G401.6 (cell line): ENCODE measurements at regions not wholly inside any gene's neighbourhood (a gene's known extent, or its start where the extent isn't known, plus 50 kb on each side); places are given as distances from the start of the nearest gene placed in this dataset.

ENCODE experiments used
- FAIRE-seq: peaks from 2 replicates; lab custom pipeline; 2012; peaks lifted over from hg19 to GRCh38; lab: Jason Lieb, UNC

DNA sequence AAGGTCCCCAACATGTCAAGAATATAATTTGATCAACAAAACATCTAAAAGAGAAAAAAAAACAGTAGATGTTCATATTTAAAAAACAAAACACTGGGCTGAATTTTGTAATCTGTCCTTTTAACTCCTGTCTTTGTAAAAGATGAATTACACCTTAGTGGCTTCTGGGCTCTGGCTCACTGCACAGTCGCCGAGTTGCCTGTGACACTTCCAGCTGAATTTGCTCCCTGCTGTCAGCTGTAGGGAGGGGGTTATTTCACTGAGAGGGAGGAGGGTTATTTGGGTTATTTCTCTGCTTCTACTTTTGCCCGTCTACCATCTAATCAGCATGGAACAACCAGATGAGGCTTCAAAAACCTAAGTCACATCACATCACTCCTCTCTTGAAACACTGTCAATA is 193.0 kb upstream of the ZC3H12A start:
- no peak for FAIRE-seq

DNA sequence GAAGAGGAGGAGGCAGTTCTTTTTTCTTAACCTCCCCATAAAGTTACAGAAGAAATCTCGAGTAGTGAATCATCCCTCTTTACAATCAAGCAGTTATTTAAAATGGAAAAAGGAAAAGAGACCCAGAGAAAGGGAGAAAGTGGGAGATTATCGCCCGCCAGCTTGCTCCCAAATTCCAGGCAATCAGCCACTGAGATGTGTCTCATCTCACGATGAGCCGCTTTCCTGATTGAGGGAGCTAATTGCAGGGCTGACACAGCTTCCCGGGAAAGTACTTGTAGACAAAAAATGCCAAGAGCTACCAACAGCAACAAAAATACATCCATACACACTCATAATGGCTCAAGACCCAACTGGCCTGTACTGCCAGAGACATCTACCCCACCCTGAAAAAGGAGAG is 191.6 kb upstream of the ZC3H12A start:
- FAIRE-seq = no peak

DNA sequence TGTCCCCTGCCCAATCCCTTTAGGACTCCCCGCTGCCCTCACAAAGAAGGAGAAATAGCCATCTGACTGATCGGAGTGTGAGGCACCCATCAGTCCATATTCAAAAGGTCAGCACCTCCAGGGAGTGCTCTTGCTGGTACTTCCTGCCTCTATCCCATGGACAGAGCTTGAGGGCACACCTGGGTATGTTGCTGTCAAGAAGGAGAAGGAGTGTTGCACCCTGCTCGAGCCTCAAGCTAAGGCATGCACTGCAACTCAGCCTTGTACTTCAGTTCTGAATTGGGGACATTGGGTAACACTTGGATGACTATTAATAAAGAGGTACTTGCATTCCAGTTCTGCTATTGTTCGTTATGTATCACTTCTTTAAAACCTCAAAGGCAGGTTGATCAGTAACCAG is 190.3 kb upstream of the ZC3H12A start:
- no peak for FAIRE-seq

DNA sequence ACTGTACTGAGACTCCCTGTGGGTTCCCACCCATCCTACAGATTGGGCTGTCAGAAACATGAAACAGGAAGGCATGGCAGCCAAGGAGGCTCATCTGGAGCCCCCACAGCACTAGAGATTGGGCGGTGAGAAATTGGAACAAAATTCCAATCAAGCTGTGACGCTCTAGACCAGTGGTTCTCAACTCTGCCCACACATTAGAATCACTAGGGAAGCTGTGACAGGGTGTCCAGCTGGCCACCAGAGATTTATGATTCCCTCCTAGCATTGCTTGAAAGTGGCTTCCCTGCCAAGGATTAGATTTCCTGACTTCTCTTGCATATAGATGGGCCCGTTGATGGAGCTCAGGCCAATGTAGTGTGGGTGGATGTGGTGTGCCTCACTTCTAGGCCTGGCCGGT is 187.5 kb upstream of the ZC3H12A start:
- no peak for FAIRE-seq

DNA sequence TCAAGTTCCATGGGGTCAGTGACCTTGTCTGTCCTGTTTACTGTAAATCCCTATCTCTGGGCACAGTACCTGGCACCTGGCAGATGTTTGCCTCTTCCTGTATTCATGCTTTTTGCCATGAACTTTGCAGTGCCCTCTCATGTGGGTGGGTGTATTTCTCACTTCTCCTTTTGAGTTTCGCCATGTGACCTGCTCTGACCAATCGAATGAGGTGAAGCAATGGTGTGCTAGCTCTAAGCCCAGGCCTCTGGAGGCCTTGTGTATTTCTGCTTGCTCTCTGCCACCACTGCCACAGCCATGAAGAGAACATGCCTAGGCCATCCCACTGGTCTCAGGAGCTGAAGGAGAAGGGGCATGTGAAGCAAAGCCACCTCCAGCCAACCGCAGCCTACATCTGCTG is 185.5 kb upstream of the ZC3H12A start:
- no peak for FAIRE-seq

DNA sequence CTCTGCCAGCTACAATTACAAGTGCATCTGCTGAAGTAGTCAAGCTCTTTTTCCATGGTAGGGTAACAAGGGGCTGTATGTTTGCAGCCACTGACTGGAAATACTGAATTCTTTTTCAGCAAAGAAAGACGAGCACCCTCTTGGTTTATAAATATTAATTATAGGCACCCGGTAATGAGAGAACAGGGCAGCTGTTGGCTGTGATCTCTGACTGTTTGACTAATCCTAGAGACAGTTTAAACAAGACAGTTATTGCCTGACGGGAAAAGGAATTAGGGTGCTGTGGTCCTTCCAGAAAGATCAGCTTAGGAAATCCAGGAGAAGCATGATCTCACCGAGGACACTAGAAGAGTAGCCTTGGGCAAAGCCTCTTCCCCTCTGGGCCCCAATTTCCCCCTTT is 183.7 kb upstream of the ZC3H12A start:
- no peak for FAIRE-seq

DNA sequence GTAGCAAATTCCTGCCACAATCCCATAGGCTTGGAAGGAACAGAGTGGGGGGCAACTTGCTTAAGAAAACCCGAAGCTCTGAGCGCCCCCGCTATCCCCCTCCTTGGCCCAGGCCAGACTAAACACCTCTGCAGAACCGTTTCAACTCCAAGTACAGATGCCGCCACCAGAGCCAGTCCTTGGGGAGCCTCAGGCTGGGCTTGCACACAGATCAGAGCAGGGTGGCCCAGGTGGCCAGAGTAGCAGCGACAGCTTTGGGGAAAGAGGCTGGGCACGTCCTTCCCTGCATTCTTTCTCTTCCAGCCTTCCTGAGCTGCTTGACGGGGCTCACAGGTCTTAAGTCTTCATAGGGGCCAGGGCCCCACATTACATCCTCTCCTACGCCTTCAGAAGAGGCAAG is 181.6 kb upstream of the ZC3H12A start:
- no peak for FAIRE-seq

DNA sequence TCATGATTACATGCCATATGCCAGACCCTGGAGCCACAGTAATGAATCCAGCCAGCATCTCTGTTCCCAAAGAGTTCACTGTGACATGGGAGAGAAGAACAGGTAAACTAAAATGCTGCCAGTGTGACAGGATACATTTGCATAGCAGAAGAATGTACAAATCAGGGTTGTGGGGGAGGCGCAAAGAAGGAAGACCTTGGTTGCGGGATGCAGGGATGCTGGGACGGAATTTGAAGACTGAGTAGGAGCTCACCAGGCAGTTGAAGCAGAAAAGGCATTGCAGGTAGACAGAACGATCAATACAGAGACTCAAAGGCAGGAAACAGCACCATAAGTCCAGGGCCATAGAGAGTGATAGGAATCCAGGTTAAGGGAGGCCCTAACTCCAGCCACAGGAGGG is 180.3 kb upstream of the ZC3H12A start:
- no peak for FAIRE-seq

DNA sequence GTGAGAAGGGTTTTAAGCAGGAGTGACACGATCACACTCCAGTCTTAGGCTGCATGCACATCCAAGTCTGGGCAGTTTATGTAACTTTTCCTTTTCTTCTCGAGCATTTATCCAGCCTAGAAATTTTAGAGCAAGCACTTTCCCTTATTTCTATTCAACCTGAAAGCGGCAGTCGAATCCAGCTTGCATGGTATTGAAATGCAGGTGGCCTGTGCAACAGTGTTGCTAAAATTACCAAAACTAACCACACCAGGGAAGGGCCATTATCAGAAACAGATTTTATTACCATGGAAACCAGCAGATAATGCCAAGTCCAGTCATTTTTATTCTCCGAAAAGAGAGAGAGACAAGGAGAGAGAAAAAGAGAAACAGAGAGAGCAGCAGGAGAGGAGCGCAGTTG is 179.9 kb upstream of the ZC3H12A start:
- no peak for FAIRE-seq

DNA sequence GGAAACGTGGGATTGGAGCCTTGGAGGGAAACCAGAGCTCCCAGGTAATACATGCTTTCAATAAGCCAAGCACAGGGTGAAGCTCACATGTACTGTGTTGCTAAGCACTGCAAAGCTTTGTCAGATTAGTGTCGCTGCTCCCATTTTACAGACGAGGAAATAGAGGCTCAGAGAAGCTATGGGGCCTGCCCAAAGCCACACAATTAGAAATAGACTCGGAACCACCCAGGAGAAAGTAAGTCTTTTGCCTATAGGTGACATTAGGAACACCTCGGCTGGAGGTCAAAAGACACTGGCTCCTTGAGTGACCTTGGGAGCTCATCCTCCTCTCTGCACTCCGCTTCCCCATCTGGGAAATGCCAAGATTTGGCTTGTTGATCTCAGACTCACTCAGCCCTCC is 175.6 kb upstream of the ZC3H12A start:
- FAIRE-seq = no peak

DNA sequence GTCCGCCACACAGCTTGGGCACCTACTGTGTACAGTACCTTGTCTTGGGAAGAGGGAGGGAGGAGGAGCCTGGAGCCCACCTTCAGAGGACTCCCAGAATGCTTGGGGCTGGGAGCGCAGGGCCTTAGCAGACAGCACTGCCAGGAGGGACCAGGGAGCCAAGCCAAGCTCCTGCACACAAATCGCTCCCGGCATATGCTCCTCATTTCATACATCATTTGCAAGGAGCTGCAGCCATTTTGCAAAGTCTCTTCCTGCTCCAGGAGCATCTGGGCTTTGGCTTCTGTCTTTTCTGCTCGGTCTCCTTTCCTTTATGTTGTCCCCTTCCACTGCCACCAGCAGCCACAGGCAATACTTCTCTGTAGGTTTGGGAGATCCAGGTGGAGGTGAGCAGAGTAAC is 175.2 kb upstream of the ZC3H12A start:
- FAIRE-seq = no peak

DNA sequence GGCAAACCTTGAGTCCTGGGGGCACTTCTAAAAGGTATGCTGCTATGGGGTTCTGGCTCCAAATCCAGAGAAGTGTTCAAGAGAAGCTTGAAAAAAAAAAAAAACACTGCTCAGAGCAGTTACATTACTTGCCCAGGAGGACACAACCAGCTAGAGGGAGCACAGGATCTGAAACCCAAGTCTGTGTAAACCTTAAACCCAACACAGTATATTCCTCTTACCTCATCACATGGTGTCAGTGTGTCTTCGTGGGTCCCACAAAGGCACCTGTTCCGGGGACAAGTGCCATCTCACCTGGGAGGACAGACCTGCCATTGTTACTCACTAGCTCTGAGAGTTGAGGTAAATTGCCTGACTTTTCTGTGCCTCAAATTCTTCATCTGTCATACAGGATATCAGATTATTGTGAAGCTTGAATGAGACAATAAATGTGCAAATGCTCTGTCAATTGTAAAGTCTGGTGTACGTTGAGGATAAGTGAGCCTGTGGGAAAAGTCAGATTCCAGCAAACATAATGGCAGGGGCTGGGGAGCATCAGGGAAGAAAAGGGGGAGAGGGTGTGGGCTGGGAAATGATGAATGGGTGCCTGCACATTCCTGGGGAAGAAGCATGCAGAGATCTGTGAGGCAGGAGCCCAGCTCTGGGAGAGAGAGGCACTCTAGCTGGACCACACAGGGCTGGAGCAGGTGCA is 170.4 kb upstream of the ZC3H12A start:
- no peak for FAIRE-seq

DNA sequence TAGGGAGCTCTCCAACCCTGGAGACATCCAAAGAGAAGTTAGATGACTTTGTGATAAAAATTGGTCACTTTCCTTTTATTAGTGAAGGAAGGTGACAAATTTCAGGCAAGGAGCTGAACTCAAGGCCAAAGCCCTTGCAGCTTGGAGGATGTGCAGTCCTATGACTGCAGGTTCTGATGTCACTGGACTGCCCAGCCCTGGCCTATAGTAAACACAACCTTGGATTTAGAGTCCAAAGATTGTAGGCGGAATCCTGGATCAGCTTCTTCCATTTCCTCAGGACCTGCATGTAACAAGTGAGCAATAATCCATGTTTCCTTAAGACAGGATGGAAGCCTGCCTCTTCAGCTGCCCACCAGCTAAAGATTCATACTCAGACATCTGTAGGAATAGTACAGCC is 169.3 kb upstream of the ZC3H12A start:
- no peak for FAIRE-seq

DNA sequence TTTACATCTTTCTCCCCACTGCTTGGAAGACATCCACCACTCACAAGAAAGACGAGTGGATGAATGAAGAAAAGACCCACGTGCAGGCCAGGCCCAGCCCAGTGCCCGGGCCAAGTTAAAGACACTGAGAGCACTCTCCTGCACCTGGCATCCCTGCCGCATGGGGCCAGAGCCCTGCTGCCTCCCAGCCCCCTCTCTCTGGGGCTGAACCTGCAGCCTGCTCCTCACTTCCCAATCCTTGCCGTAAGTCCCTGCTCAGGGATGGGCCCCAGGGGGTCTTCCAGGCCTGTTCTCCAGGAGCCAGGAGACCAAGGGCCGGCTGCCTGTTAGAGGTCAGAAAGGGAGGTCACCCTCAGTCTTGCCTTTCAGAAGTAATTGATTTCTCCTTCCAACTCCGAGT is 168.5 kb upstream of the ZC3H12A start:
- FAIRE-seq = no peak

DNA sequence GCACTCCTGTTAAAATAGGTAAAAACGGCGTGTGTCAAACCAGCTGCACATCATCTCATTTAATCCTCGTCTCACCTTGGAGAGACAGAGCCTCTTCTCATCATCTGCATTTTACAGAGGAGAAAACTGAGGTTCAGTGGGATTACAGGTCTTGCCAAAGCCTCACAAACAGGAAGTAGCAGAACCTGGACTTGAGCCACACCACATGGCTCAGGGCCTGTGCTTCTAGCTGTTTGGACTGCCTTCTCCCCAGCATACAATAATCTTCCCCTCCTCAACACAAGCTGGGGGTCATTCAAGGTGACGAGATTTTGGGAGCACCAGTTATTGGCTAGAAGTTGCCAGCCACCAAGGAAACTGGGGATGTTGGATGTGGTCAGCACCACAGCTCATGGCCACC is 167.9 kb upstream of the ZC3H12A start:
- FAIRE-seq = no peak

DNA sequence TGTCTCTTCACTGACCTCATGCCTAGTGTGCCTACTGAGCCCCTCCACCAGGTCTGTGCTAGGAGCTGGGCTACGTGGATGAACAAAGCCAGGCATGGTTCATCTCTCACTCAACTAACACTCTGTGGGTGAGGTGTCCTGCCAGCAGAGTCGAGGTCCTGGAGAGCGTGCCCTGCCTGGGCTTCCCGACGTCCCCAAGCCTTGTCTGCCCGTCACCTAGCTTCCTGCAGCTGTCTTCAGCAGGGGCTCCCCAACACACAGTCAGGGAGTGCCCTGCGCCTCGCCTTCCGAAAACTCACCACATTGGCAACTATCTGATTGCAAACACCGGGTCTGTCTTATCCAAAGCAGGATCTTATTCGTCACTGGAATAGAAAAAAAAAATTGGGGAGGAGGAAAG is 167.5 kb upstream of the ZC3H12A start:
- FAIRE-seq = no peak

DNA sequence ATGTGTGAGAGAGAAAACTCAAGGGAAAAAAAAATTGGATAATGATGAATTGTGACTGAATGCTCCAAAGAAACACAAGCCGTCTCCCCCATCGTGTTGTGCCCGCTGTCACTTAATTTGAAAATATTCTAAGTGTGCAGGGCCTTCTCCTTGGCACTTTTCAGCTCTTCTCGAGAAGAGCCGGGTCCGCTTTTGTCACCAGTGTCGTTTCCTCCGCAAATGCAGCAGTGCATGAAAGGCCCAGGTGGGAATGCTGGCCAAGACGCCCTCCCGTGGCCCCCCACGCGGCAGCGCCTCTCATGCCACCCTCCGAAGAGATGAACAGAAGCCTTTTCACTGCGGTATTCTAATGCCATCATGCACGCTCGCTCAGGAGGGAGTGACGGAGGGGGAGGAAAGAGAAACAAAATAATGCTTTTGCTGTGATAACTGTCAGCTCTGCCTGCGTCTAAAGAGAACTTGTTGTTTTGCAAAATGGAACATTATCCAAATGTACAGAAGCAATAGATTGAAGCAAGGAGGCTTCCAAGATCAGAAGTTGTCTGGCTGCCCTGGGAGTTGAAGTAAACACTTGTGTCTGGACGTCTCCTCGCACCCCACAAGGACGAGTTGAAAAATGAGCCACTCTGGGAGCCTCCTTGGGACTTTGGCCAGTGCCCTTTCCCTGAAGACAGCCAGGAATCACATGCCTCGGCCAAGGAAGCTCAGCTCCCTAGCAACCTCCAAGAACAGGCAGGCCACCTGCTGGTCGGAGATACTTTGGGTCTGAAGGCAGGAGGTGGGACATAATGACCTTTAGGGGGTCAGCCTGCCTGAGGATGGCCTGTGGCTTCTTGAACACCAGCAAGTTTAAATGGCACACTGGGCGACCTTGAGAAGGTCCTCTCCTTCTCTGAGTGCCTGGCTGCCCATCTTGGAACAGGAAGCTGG is 166.1 kb upstream of the ZC3H12A start:
- FAIRE-seq = no peak

DNA sequence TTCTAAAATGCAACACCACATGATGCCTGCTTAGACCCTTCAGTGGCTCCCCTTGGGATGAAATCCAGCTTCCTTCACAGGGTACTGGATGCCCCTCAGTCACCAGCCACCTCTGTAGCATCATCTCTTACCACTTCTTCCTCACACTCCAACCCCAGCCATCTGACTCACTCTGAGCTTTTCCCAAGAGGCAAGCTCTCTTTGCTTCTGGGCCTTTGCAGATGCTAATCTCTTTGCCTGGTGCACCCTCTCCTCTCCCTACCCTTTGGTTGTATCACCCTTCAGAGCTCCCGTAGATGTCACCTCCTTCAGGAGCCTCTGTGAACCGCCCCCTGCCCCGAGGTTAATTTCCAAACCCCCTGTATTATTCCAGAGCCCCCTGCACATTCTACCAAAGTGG is 164.8 kb upstream of the ZC3H12A start:
- FAIRE-seq = no peak

DNA sequence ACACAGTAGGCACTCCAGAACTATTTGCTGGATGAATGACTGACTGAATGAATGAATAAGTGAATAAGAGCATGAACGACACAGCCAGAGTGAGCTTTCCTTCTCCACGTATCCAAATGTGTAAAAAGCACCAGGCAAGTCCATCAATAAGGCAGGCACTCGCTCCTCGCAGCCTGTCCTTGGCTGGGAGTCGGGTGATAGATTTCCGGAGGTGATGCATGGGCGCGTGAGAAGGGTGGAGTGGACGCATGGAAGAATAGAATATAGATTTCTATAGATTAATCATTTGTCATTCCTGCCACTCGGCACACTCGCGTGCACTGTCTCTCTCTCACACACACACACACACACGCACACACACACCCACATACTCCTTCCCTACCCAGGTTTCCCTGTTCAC is 164.3 kb upstream of the ZC3H12A start:
- no peak for FAIRE-seq

DNA sequence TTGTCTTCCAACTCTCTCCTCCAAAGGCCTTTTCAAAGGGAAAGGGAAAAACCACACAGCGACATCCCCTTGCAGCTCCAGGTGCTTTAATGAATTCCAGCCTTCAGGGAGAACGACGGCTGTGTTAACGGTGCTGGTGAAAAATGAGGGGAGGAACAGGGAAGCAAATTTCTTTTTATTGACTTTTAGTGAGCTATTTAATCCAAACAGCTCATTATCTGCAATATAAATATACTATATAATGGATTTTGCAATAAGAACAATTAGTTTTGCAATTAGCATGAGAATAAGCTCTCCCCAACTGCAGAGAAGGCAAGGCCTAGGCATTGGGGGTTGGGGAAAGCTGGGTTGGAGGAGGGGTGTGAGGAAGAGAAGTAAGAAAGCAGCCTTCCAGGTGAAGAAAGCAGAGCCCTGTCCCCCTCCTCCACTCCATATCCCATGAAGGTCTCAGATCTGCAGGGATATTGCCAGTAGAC is 159.0 kb upstream of the ZC3H12A start:
- no peak for FAIRE-seq

DNA sequence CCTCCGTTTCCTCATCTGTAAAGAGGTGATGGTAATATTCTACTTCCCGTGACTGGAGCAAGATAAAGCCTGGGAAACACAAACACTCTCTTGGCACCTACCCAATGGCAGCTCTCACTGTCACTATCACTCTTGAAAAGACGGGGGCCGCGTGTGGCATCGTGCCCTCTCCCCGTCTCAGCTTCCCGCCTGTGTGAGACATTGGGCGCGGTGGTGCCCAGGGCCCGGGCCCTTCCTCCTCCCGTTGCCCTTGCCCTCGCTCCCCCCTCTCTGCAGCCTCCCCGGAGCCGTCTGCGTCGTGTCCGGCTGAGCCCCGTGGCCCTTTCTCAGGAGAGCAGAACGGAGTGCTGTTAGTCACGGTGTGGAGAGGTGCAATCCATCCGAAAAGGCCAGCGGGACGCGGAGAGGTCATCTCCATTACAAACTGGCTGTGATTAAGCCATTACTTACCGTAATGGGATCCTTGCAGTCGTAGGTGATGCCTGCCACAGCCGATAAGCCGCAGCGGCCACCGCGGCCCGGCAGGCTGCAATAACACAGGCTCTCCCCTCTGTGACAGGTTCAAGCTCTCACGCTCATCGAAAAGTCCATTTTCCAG is 156.4 kb upstream of the ZC3H12A start:
- no peak for FAIRE-seq

DNA sequence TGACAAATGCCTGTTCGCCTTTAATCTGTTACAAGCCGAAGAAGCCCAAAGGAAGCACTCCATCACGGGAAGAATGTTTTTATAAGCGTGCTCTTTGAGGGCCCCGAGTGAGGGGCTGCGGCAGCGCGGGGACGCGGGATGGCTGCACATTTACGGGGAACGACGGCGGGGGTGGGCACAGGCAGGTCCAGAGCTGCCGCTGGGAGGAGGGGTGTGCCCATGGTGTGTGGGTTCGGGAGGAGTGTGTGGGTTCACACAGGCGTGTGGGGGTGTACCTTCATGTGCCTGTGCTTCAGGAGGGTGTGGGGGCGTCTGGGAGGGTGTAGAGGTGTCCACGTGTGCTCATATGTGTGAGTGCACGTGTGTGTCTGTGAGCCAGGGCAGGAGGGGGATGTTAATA is 155.9 kb upstream of the ZC3H12A start:
- FAIRE-seq = no peak

DNA sequence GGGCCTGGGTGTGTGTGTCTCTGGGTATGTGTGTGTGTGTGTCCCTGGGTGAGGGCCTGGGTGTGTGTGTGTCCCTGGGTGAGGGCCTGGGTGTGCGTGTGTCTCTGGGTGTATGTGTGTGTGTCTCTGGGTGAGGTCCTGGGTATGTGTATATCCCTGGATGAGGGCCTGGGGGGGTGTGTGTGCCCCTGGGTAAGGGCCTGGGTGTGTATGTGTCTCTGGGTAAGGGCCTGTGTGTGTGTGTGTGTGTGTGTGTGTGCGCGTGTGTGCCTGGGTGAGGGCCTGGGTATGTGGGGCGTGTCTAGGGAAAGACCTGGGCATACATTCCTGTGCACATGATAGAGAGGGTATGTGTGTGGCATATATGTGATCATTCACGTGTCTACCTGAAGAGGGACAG is 155.1 kb upstream of the ZC3H12A start:
- FAIRE-seq = no peak
